AG08395 (cell line): ENCODE measurements at regions not wholly inside any gene's neighbourhood (a gene's known extent, or its start where the extent isn't known, plus 50 kb on each side); places are given as distances from the start of the nearest gene placed in this dataset.
"Not testable (repeated sequence)": the region's sequence is repeated elsewhere in the genome, so short reads cannot be mapped to it uniquely, and the experiment has no call there.

Source experiments
- DNase-seq: peaks from one replicate; pipeline ENCODE4 v3.0.0; 2012; ENCODE audit warnings: mixed read lengths, low spot score

GRCh38 chr4:43089730-43090129 lies 197.2 kb downstream of the GRXCR1 start:
- DNase-seq: peak; percentile 4

- no peak for DNase-seq
These were observed 210.5 kb downstream of the GRXCR1 start for GRCh38 chr4:43103048-43103447.

GRCh38 chr4:43112139-43112538 lies 219.6 kb downstream of the GRXCR1 start:
- no peak for DNase-seq

GRCh38 chr4:43113196-43113595 lies 220.7 kb downstream of the GRXCR1 start:
- no peak for DNase-seq

GRCh38 chr4:43126595-43126994 lies 234.1 kb downstream of the GRXCR1 start:
- DNase-seq: no peak

GRCh38 chr4:43130228-43131021 lies 237.9 kb downstream of the GRXCR1 start:
- no peak for DNase-seq

GRCh38 chr4:43132010-43132582 lies 239.6 kb downstream of the GRXCR1 start:
- DNase-seq: peak; percentile 41

GRCh38 chr4:43133566-43133965 lies 241.1 kb downstream of the GRXCR1 start:
- no peak for DNase-seq

GRCh38 chr4:43136752-43137151 lies 244.2 kb downstream of the GRXCR1 start:
- DNase-seq: no peak

GRCh38 chr4:43146198-43146597 lies 253.7 kb downstream of the GRXCR1 start:
- DNase-seq: no peak

- no peak for DNase-seq
These were observed 256.0 kb downstream of the GRXCR1 start for GRCh38 chr4:43148481-43148880.

- DNase-seq: no peak
These were observed 270.7 kb downstream of the GRXCR1 start for GRCh38 chr4:43163101-43163792.

GRCh38 chr4:43189741-43190140 lies 297.2 kb downstream of the GRXCR1 start:
- DNase-seq: no peak

GRCh38 chr4:43212576-43212975 lies 320.1 kb downstream of the GRXCR1 start:
- DNase-seq: not testable (repeated sequence)

GRCh38 chr4:43223820-43224219 lies 331.3 kb downstream of the GRXCR1 start:
- no peak for DNase-seq

GRCh38 chr4:43224559-43224958 lies 332.0 kb downstream of the GRXCR1 start:
- DNase-seq: no peak

- no peak for DNase-seq
These were observed 340.8 kb downstream of the GRXCR1 start for GRCh38 chr4:43233321-43233720.

- peak; percentile 6 for DNase-seq
These were observed 342.3 kb downstream of the GRXCR1 start for GRCh38 chr4:43234626-43235415.

GRCh38 chr4:43238008-43238407 lies 345.5 kb downstream of the GRXCR1 start:
- DNase-seq: no peak

- DNase-seq: no peak
These were observed 346.1 kb downstream of the GRXCR1 start for GRCh38 chr4:43238585-43238984.

- no peak for DNase-seq
These were observed 348.6 kb downstream of the GRXCR1 start for GRCh38 chr4:43241104-43241503.

- DNase-seq: no peak
These were observed 350.1 kb downstream of the GRXCR1 start for GRCh38 chr4:43242606-43243005.
